ENCODE measurements at regions not wholly inside any gene's neighbourhood (a gene's known extent, or its start where the extent isn't known, plus 50 kb on each side); places are given as distances from the start of the nearest gene placed in this dataset.

DNA sequence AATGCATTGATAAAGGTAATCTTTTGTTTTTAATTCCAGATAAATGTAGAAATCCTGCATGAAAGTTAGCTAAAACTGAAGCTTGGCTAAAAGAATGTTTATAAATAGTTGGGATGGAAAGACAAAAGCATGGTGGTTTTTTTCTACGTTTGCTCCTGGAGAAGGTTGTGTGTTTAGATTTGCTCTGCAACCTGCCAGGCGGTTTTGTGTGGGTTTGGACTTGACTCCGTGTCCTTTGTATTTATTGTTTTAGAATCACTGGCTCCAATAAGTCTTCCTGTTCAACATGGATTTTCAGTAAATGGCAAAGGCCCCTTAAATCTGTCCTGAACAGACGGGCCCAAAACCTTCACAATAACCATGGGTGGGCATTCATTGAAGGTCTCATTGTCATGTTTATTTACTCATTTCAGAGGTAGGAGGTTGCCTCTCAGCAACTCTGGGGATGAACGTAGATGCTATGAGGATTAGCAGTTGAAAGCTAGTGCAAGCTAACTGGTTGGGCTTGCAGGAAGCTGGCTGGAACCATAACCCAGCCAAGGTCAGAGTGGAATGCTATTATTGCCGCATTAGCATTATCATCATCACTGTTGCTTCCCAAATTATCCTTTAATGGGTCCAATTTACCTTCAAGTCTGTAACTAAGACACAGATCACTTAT, 60.6 kb upstream of the ADAMTS9 start:
- no peak for DNase-seq (ENCODE audit: low read depth, low spot score)
- CTCF ChIA-PET: no interaction called here
- no peak overlapping the region for H3K4me3 ChIP-seq (ENCODE audit: low read depth, low read length)
- H3K27me3 ChIP-seq (ENCODE audit: control insufficient read depth, insufficient read depth, low read length): no peaks in the 10 kb centered on the region
- H3K27ac ChIP-seq (ENCODE audit: low read depth, low read length): no peak overlapping the region
- POLR2A ChIA-PET: no interaction called here
- TF ChIP-seq, protein P1, sequence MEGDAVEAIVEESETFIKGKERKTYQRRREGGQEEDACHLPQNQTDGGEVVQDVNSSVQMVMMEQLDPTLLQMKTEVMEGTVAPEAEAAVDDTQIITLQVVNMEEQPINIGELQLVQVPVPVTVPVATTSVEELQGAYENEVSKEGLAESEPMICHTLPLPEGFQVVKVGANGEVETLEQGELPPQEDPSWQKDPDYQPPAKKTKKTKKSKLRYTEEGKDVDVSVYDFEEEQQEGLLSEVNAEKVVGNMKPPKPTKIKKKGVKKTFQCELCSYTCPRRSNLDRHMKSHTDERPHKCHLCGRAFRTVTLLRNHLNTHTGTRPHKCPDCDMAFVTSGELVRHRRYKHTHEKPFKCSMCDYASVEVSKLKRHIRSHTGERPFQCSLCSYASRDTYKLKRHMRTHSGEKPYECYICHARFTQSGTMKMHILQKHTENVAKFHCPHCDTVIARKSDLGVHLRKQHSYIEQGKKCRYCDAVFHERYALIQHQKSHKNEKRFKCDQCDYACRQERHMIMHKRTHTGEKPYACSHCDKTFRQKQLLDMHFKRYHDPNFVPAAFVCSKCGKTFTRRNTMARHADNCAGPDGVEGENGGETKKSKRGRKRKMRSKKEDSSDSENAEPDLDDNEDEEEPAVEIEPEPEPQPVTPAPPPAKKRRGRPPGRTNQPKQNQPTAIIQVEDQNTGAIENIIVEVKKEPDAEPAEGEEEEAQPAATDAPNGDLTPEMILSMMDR (IDR thresholded peaks at IDR 0.05; ENCODE audit: low read depth, low read length): no peak
- H3K9me3 ChIP-seq (ENCODE audit: control insufficient read depth, insufficient read depth, low read length): no peaks in the 10 kb centered on the region

DNA sequence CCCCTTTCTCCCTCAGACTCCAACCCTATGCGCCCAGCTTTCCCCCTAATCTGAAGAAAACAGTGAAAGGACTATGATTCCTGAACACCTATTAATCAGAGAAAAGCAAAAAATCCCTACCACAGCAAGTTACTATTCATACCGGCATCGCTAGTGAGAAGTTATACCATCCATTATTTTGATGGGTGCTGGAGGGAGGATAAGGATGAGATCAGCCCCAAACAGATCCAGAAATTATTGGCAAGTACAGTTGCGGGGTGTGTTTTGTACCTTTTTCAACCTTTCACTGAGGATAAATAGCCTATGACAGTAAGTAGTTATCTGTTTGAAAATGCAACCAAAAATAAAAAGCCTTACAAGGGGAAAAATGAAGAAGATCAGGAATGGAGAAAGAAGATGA, 59.9 kb upstream of the ADAMTS9 start:
- TF ChIP-seq, protein P1 (IDR thresholded peaks at IDR 0.05; ENCODE audit: low read depth, low read length): no peak
- no peak overlapping the region for H3K4me3 ChIP-seq (ENCODE audit: low read depth, low read length)
- CTCF ChIA-PET: no interaction called here
- H3K27ac ChIP-seq (ENCODE audit: low read depth, low read length): no peak overlapping the region
- H3K27me3 ChIP-seq (ENCODE audit: control insufficient read depth, insufficient read depth, low read length): no peaks in the 10 kb centered on the region
- no peak for DNase-seq (ENCODE audit: low read depth, low spot score)
- H3K9me3 ChIP-seq (ENCODE audit: control insufficient read depth, insufficient read depth, low read length): no peaks in the 10 kb centered on the region
- POLR2A ChIA-PET: no interaction called here

DNA sequence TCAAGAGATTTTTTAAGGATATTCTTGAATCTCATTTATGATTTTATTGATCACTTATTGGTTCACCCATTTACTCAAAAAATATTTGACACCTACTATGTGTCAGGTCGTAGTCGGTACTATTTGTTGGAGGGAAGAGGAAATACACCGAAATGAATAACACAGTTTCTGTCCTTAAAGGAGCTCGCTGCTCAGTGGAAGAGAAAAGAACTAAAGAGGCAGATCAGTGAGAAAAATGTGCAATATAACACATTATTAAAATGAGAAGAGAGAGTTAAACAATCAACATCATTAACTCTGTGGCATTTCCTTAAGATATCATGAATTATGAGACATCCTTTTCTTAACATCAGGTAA, 56.1 kb upstream of the ADAMTS9 start:
- ChIA-PET POLR2A (no interaction called here), CTCF (no interaction called here)
- DNase-seq (ENCODE audit: low read depth, low spot score): no peak
- Histone ChIP-seq H3K4me3 (ENCODE audit: low read depth, low read length) (no peak overlapping the region), H3K27ac (ENCODE audit: low read depth, low read length) (no peak overlapping the region), H3K27me3 (ENCODE audit: control insufficient read depth, insufficient read depth, low read length) (no peaks in the 10 kb centered on the region), H3K9me3 (ENCODE audit: control insufficient read depth, insufficient read depth, low read length) (no peaks in the 10 kb centered on the region)
- TF ChIP-seq, protein P1 (IDR thresholded peaks at IDR 0.05; ENCODE audit: low read depth, low read length): no peak

DNA sequence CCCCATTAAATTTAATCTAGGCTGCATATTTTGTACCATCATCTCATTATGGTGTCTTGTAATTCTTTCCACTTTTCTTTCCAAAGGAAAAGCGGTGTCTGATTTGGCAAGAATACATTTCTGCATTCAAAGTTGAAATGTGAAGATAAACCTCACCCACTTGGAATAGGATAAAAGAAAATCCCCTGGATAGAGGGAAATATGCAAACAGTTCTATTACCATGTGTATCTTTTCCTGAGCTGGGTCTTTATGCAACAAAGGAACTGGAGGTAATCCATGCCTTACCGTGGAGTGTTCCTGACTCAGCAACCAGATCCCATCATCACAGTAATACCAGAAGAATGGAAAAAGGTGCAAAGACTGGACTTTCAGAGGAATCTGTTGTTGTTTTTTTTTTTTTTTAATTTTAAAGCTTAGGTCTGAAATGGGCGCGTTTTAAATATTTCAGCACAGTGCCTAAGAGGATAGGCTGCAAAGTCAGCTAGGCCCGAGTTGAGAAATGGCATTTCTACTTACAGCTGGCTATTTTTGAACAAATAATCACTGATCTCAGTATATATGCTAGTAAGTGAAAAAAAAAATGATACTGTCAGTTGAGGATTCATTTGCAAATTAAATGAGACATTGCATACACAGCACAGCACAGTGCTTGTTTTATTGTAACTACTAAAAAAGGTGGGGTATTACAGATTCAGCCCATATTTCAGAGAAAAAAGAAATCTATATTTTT, 55.5 kb upstream of the ADAMTS9 start:
- TF ChIP-seq, protein P1 (IDR thresholded peaks at IDR 0.05; ENCODE audit: low read depth, low read length): no peak
- DNase-seq (ENCODE audit: low read depth, low spot score): no peak
- ChIA-PET CTCF (interaction anchor here (0.7 kb wide), 1 partner anchor 34 kb away, joined by 5 read pairs; no protein-coding TSS in a partner anchor), POLR2A (no interaction called here)
- Histone ChIP-seq H3K4me3 (ENCODE audit: low read depth, low read length) (no peak overlapping the region), H3K27ac (ENCODE audit: low read depth, low read length) (no peak overlapping the region), H3K9me3 (ENCODE audit: control insufficient read depth, insufficient read depth, low read length) (no peaks in the 10 kb centered on the region), H3K27me3 (ENCODE audit: control insufficient read depth, insufficient read depth, low read length) (no peaks in the 10 kb centered on the region)

DNA sequence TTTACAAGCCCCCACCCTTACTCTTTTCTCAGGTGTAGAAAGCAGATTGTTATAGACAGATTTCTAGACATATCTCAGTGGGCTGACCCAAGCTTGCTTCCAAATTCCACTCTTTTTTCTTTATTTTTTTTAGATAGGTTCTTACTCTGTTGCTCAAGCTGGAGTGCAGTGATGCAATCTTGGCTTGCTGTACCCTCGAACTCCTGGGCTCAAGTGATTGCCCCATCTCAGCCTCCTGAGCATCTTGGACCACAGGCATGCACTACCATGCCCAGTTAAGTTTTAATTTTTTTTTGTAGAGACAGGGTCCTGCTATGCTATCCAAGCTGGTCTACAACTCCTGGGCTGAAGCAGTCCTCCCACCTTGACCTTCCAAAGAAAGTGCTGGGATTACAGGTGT, 53.5 kb upstream of the ADAMTS9 start:
- CTCF ChIA-PET: no interaction called here
- no peak overlapping the region for H3K4me3 ChIP-seq (ENCODE audit: low read depth, low read length)

More for the DNA sequence above, 53.5 kb upstream of the ADAMTS9 start:
- TF ChIP-seq, protein P1 (IDR thresholded peaks at IDR 0.05; ENCODE audit: low read depth, low read length): no peak
- DNase-seq (ENCODE audit: low read depth, low spot score): no peak
- POLR2A ChIA-PET: no interaction called here
- no peaks in the 10 kb centered on the region for H3K27me3 ChIP-seq (ENCODE audit: control insufficient read depth, insufficient read depth, low read length)
- H3K27ac ChIP-seq (ENCODE audit: low read depth, low read length): no peak overlapping the region
- no peaks in the 10 kb centered on the region for H3K9me3 ChIP-seq (ENCODE audit: control insufficient read depth, insufficient read depth, low read length)
